ENCODE measurements at regions not wholly inside any gene's neighbourhood (a gene's known extent, or its start where the extent isn't known, plus 50 kb on each side); places are given as distances from the start of the nearest gene placed in this dataset.

DNA sequence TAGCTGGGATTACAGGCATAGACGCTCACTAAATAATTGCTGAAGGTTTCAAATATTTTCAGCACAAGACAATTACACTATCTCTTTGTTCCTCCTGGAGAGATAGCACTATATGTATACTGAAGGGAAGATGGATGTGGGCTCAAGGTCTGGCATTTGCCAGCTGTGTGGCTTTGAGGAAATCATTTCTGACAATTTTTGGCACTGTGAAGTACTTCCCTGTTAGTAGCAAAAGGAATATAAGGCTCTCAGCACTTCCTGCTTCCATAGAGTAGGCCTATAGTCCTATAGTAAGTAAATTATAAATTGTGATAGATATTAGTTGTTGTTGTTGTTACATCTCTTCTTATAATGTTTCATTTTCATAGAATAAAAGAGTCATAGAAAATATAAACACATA is 271.1 kb downstream of the SAMD5 start:
- no peak overlapping the region for H2BK120ac ChIP-seq (replicated peaks; ENCODE audit: low read depth, low read length)
- POLR2A ChIA-PET (ENCODE audit: partially characterized antibody) = no interaction called here
- 86% methylated on average over 1 of the region's 1 CpG; no CpG with 5 or more reads in 1 of the 2 experiments for WGBS, 2 experiments (ENCODE audit: extremely low coverage in 1 of 2, insufficient coverage in 1 of 2, insufficient read length in 1 of 2, insufficient replicate concordance in 2 of 2, low coverage in 1 of 2, low lambda C conversion rate in 2 of 2, missing lambda C conversion rate in 1 of 2)

More for the DNA sequence above, 271.1 kb downstream of the SAMD5 start:
- no peak overlapping the region for H2BK20ac ChIP-seq (ENCODE audit: low read length)
- no peak overlapping the region for H3K4me2 ChIP-seq (ENCODE audit: insufficient read depth in 1 of 2, low read depth in 2 of 2, low read length in 2 of 2)
- H4K8ac ChIP-seq (ENCODE audit: extremely low read depth, insufficient read depth, low read length) = no peak overlapping the region
- TF ChIP-seq TEAD4 (IDR thresholded peaks at IDR 0.05; ENCODE audit: low read depth, low read length) = no peak
- TF ChIP-seq RNF2 (IDR thresholded peaks at IDR 0.05; ENCODE audit: borderline replicate concordance, low read depth, low read length, missing control alignments, poor library complexity, severe bottlenecking) = no peak
- TF ChIP-seq BACH1 (IDR thresholded peaks at IDR 0.05; ENCODE audit: low read length) = no peak
- TF ChIP-seq POLR2A (IDR thresholded peaks at IDR 0.05; ENCODE audit: control extremely low read depth in 1 of 2, low read depth in 2 of 2, low read length in 2 of 2) = no peak
- TF ChIP-seq YY1 (IDR thresholded peaks at IDR 0.05; ENCODE audit: low read depth, low read length) = no peak
- no peak overlapping the region for H3K14ac ChIP-seq (ENCODE audit: insufficient read length)
- H2BK15ac ChIP-seq (ENCODE audit: low read length) = no peak overlapping the region
- H3K18ac ChIP-seq (ENCODE audit: extremely low read depth, low read length) = no peak overlapping the region
- H3K9me3 ChIP-seq (ENCODE audit: insufficient read depth in 2 of 2, low read depth in 1 of 2, low read length in 1 of 2) = no peaks in the 10 kb centered on the region
- H3K23me2 ChIP-seq (ENCODE audit: low read depth, low read length) = no peaks in the 10 kb centered on the region
- H3K27ac ChIP-seq (ENCODE audit: low read depth, low read length) = no peak overlapping the region
- H3K4me1 ChIP-seq (replicated peaks in 1 of 4; ENCODE audit: control insufficient read depth in 3 of 4, insufficient read depth in 4 of 4, low read length in 3 of 4) = no peaks in the 10 kb centered on the region
- no peak overlapping the region for H4K5ac ChIP-seq (ENCODE audit: insufficient read length, low read depth, low read length)
- no peak overlapping the region for H3K56ac ChIP-seq (replicated peaks; ENCODE audit: insufficient read length, low read depth, low read length)
- no peak overlapping the region for H3K23ac ChIP-seq (ENCODE audit: insufficient read length)
- H2BK12ac ChIP-seq (ENCODE audit: low read depth, low read length) = no peak overlapping the region
- H3K4me3 ChIP-seq (ENCODE audit: extremely low read depth in 1 of 4, insufficient read depth in 2 of 4, low read depth in 3 of 4, low read length in 4 of 4) = no peak overlapping the region
- H3K36me3 ChIP-seq (ENCODE audit: control insufficient read depth in 2 of 4, insufficient read depth in 4 of 4, low read length in 3 of 4) = no peaks in the 10 kb centered on the region
- H2AK5ac ChIP-seq (ENCODE audit: low read depth, low read length) = no peak overlapping the region
- CTCF ChIA-PET (ENCODE audit: partially characterized antibody) = interaction anchor here (0.6 kb wide), 1 partner anchor 99 kb away, joined by 3 read pairs; no protein-coding TSS in a partner anchor
- H4K20me1 ChIP-seq (replicated peaks in 1 of 2; ENCODE audit: control insufficient read depth in 1 of 2, insufficient read depth in 2 of 2, low read length in 2 of 2) = no peaks in the 10 kb centered on the region
- H4K91ac ChIP-seq (replicated peaks; ENCODE audit: insufficient read length, low read length) = no peak overlapping the region
- H3K79me1 ChIP-seq (ENCODE audit: low read depth, low read length) = no peaks in the 10 kb centered on the region
- DNase-seq (ENCODE audit: low read depth in 1 of 2, low spot score in 2 of 2) = no peak
- H3K9ac ChIP-seq (replicated peaks in 1 of 4; ENCODE audit: extremely low read depth in 1 of 4, low read depth in 3 of 4, low read length in 3 of 4) = no peak overlapping the region
- H2AFZ ChIP-seq (ENCODE audit: low read length) = no peak overlapping the region
- H3K79me2 ChIP-seq (ENCODE audit: control insufficient read depth in 1 of 2, insufficient read depth in 2 of 2, low read length in 2 of 2) = no peaks in the 10 kb centered on the region
- no peak for FAIRE-seq
- no peak overlapping the region for H2BK5ac ChIP-seq (ENCODE audit: low read depth, low read length)
- no peak overlapping the region for H3K4ac ChIP-seq (replicated peaks; ENCODE audit: insufficient read length, low read depth, low read length)
- no peaks in the 10 kb centered on the region for H3K27me3 ChIP-seq (replicated peaks in 1 of 4; ENCODE audit: control insufficient read depth in 3 of 4, extremely low read depth in 1 of 4, insufficient read depth in 3 of 4, low read length in 3 of 4)

All from H1 (cell line).